WTC11 (cell line): ENCODE measurements at regions not wholly inside any gene's neighbourhood (a gene's known extent, or its start where the extent isn't known, plus 50 kb on each side); places are given as distances from the start of the nearest gene placed in this dataset.
"Not testable (repeated sequence)": the region's sequence is repeated elsewhere in the genome, so short reads cannot be mapped to it uniquely, and the experiment has no call there.

Experiments used
- ATAC-seq: fragments of 200-7000 bp; cut with Tn5 transposase; 2 replicates; pipeline ENCODE4 v1.10.0; 2021; ENCODE audit warnings: mild to moderate bottlenecking, moderate library complexity
- CTCF ChIA-PET: fragments of 300-600 bp; sonication (Branson Sonifier 250); formaldehyde crosslinking; loops from one replicate; lab custom pipeline; 2021; ENCODE audit warnings: antibody characterized with exemption; lab: Charles Lee
- POLR2A ChIA-PET: fragments of 350-600 bp; sonication (Branson Sonifier 250); formaldehyde crosslinking; loops from one replicate; lab custom pipeline; 2021; ENCODE audit warnings: antibody characterized with exemption; lab: Charles Lee
- DNase-seq: peaks from one replicate; pipeline ENCODE4 v3.0.0; 2021; ENCODE audit warnings: low spot score
- H3K27ac Mint-ChIP-seq: 2 replicates; pipeline ENCODE4 v1.8.0; 2021; ENCODE audit warnings: mixed read lengths
- H3K27me3 Mint-ChIP-seq: 2 replicates; pipeline ENCODE4 v1.8.0; 2021; ENCODE audit warnings: low read depth, mild to moderate bottlenecking, moderate library complexity, mixed read lengths
- H3K36me3 Mint-ChIP-seq: 2 replicates; pipeline ENCODE4 v1.8.0; 2021; ENCODE audit warnings: mixed read lengths
- H3K4me1 Mint-ChIP-seq: 2 replicates; pipeline ENCODE4 v1.8.0; 2022; ENCODE audit warnings: mixed read lengths
- H3K4me3 Mint-ChIP-seq: 2 replicates; pipeline ENCODE4 v1.8.0; 2021; ENCODE audit warnings: mild to moderate bottlenecking, moderate library complexity, mixed read lengths
- H3K9me3 Mint-ChIP-seq: 2 replicates; pipeline ENCODE4 v1.8.0; 2021; ENCODE audit warnings: mixed read lengths
- CTCF ChIP-seq: fragments of 200-600 bp; IDR thresholded peaks from 2 replicates; pipeline ENCODE4 v1.8.0; 2022; ENCODE audit warnings: antibody characterized with exemption
- EMX1 ChIP-seq: fragments of 250-450 bp; sonication (Bioruptor Pico); IDR thresholded peaks from 2 replicates; pipeline ENCODE4 v1.8.0; 2021; ENCODE audit warnings: mild to moderate bottlenecking
- ESRRA ChIP-seq: sonication (generic); formaldehyde crosslinking; IDR thresholded peaks from 2 replicates; pipeline ENCODE4 v1.8.1; 2022; ENCODE audit warnings: mild to moderate bottlenecking, missing genetic modification reagents, borderline replicate concordance
- FOXJ3 ChIP-seq: sonication (generic); formaldehyde crosslinking; IDR thresholded peaks from 2 replicates; pipeline ENCODE4 v1.9.0; 2021; ENCODE audit warnings: missing genetic modification reagents, mild to moderate bottlenecking, borderline replicate concordance
- MYBL2 ChIP-seq: sonication (generic); formaldehyde crosslinking; IDR thresholded peaks from 2 replicates; pipeline ENCODE4 v1.8.1; 2023; ENCODE audit warnings: mild to moderate bottlenecking, moderate library complexity, missing genetic modification reagents
- NR2C2 ChIP-seq: sonication (generic); formaldehyde crosslinking; IDR thresholded peaks from 2 replicates; pipeline ENCODE4 v1.8.0; 2022; ENCODE audit warnings: mild to moderate bottlenecking, missing genetic modification reagents
- SMAD3 ChIP-seq: sonication (generic); formaldehyde crosslinking; IDR thresholded peaks from 2 replicates; pipeline ENCODE4 v1.8.0; 2022; ENCODE audit warnings: missing genetic modification reagents, mild to moderate bottlenecking, borderline replicate concordance
- TCF7 ChIP-seq: sonication (generic); formaldehyde crosslinking; IDR thresholded peaks from 2 replicates; pipeline ENCODE4 v1.8.0; 2022; ENCODE audit warnings: mild to moderate bottlenecking, low read depth, missing genetic modification reagents, moderate library complexity
- TEAD1 ChIP-seq: sonication (generic); formaldehyde crosslinking; IDR thresholded peaks from 2 replicates; pipeline ENCODE4 v1.8.0; 2022; ENCODE audit warnings: mild to moderate bottlenecking, missing genetic modification reagents
- ZNF138 ChIP-seq: sonication (generic); formaldehyde crosslinking; conservative IDR thresholded peaks from 2 replicates; pipeline ENCODE4 v1.8.1; 2022; ENCODE audit warnings: mild to moderate bottlenecking, moderate library complexity, missing genetic modification reagents
- TF ChIP-seq, protein P1 (sequence below): sonication (generic); formaldehyde crosslinking; IDR thresholded peaks from 2 replicates; pipeline ENCODE4 v1.8.0; 2023; ENCODE audit warnings: mild to moderate bottlenecking, missing genetic modification reagents
- TF ChIP-seq, protein P2 (sequence below): sonication (generic); formaldehyde crosslinking; IDR thresholded peaks from 2 replicates; pipeline ENCODE4 v1.8.1; 2023; ENCODE audit warnings: mild to moderate bottlenecking, missing genetic modification reagents
- TF ChIP-seq, protein P3 (sequence below): fragments of 250-450 bp; sonication (Bioruptor Pico); IDR thresholded peaks from 2 replicates; pipeline ENCODE4 v1.9.0; 2021; ENCODE audit warnings: mild to moderate bottlenecking

GRCh38 chr14:106179761-106180160, 653.4 kb downstream of the TMEM121 start (continued):
- no peak for TF ChIP-seq ZNF138

GRCh38 chr14:106184771-106185170, 658.4 kb downstream of the TMEM121 start:
- H3K4me1 Mint-ChIP-seq, H3K27ac Mint-ChIP-seq, H3K4me3 Mint-ChIP-seq, DNase-seq, POLR2A ChIA-PET, CTCF ChIA-PET, H3K27me3 Mint-ChIP-seq, ATAC-seq: not testable (repeated sequence)
- H3K9me3 Mint-ChIP-seq, result peaks cover 97% of the 10 kb centered on the region
- H3K36me3 Mint-ChIP-seq, result peaks cover 78% of the 10 kb centered on the region

DNA sequence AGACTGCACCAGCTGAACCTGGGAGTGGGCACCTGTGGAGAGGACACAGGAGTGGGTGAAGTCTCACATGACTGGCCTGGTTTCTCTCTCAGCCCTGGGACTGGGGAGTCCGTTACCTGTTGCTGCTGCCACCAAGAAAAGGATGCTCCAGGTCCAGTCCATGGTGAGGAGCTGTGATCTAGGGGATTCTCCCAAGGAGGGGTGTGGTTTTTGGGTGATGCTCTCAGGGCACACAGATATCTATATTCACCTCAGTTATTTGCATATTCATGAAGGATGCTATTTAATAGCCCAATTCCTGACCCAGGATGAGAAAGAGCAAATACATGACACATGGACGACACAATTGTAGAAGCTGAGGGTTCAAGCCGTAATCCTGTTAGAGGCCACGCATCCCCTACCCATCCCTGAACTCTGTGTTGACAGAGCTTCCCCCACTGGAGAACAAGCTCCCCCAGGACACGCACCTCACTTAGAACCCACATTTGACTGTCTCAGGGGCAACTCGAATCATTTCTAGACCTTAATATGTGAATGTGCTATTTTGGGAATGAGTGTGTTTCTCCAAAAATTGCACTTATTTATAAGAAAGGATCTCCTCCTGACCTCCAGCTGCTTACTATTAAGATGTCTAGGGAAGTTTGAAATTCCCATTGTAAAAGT, 658.9 kb downstream of the TMEM121 start:
- CTCF ChIA-PET, DNase-seq, H3K4me1 Mint-ChIP-seq, ATAC-seq, H3K4me3 Mint-ChIP-seq, H3K27ac Mint-ChIP-seq, POLR2A ChIA-PET, H3K27me3 Mint-ChIP-seq: not testable (repeated sequence)
- H3K36me3 Mint-ChIP-seq, result peaks cover 77% of the 10 kb centered on the region
- H3K9me3 Mint-ChIP-seq, result peaks cover 97% of the 10 kb centered on the region

- no peaks in the 10 kb centered on the region for H3K4me1 Mint-ChIP-seq
- no peak overlapping the region for H3K27ac Mint-ChIP-seq
- H3K4me3 Mint-ChIP-seq, result no peak overlapping the region
- CTCF ChIA-PET, result no interaction called here
- H3K36me3 Mint-ChIP-seq, result peaks cover 71% of the 10 kb centered on the region
- ATAC-seq (no peak), DNase-seq (no peak)
- H3K9me3 Mint-ChIP-seq, result peaks cover 93% of the 10 kb centered on the region
- no peaks in the 10 kb centered on the region; the same call in 1 of the 2 replicates for H3K27me3 Mint-ChIP-seq
- no peak for TF ChIP-seq FOXJ3 (CRISPR knock-in tag)
- TF ChIP-seq EMX1 (CRISPR knock-in tag), result no peak
- TF ChIP-seq NR2C2 (CRISPR knock-in tag), result no peak
- TF ChIP-seq, protein P1, sequence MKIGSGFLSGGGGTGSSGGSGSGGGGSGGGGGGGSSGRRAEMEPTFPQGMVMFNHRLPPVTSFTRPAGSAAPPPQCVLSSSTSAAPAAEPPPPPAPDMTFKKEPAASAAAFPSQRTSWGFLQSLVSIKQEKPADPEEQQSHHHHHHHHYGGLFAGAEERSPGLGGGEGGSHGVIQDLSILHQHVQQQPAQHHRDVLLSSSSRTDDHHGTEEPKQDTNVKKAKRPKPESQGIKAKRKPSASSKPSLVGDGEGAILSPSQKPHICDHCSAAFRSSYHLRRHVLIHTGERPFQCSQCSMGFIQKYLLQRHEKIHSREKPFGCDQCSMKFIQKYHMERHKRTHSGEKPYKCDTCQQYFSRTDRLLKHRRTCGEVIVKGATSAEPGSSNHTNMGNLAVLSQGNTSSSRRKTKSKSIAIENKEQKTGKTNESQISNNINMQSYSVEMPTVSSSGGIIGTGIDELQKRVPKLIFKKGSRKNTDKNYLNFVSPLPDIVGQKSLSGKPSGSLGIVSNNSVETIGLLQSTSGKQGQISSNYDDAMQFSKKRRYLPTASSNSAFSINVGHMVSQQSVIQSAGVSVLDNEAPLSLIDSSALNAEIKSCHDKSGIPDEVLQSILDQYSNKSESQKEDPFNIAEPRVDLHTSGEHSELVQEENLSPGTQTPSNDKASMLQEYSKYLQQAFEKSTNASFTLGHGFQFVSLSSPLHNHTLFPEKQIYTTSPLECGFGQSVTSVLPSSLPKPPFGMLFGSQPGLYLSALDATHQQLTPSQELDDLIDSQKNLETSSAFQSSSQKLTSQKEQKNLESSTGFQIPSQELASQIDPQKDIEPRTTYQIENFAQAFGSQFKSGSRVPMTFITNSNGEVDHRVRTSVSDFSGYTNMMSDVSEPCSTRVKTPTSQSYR, result no peak
- no peak for TF ChIP-seq CTCF
- TF ChIP-seq TCF7 (CRISPR knock-in tag), result no peak
- TF ChIP-seq, all 79 proteins: peak for 0
- POLR2A ChIA-PET, result no interaction called here
These were observed 659.5 kb downstream of the TMEM121 start for GRCh38 chr14:106185837-106186233.

- ATAC-seq (no peak), DNase-seq (no peak)
- Mint-ChIP-seq H3K9me3 (peaks cover 93% of the 10 kb centered on the region), H3K4me1 (no peaks in the 10 kb centered on the region), H3K36me3 (peaks cover 72% of the 10 kb centered on the region), H3K4me3 (no peak overlapping the region), H3K27ac (no peak overlapping the region), H3K27me3 (no peaks in the 10 kb centered on the region; the same call in 1 of the 2 replicates)
- POLR2A ChIA-PET, result no interaction called here
- CTCF ChIA-PET, result no interaction called here
- TF ChIP-seq CTCF (no peak), TEAD1 (CRISPR knock-in tag) (no peak), ESRRA (CRISPR knock-in tag) (no peak), SMAD3 (CRISPR knock-in tag) (no peak), MYBL2 (CRISPR knock-in tag) (no peak)
- TF ChIP-seq, protein P2, sequence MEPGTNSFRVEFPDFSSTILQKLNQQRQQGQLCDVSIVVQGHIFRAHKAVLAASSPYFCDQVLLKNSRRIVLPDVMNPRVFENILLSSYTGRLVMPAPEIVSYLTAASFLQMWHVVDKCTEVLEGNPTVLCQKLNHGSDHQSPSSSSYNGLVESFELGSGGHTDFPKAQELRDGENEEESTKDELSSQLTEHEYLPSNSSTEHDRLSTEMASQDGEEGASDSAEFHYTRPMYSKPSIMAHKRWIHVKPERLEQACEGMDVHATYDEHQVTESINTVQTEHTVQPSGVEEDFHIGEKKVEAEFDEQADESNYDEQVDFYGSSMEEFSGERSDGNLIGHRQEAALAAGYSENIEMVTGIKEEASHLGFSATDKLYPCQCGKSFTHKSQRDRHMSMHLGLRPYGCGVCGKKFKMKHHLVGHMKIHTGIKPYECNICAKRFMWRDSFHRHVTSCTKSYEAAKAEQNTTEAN, result no peak
- TF ChIP-seq, protein P3, sequence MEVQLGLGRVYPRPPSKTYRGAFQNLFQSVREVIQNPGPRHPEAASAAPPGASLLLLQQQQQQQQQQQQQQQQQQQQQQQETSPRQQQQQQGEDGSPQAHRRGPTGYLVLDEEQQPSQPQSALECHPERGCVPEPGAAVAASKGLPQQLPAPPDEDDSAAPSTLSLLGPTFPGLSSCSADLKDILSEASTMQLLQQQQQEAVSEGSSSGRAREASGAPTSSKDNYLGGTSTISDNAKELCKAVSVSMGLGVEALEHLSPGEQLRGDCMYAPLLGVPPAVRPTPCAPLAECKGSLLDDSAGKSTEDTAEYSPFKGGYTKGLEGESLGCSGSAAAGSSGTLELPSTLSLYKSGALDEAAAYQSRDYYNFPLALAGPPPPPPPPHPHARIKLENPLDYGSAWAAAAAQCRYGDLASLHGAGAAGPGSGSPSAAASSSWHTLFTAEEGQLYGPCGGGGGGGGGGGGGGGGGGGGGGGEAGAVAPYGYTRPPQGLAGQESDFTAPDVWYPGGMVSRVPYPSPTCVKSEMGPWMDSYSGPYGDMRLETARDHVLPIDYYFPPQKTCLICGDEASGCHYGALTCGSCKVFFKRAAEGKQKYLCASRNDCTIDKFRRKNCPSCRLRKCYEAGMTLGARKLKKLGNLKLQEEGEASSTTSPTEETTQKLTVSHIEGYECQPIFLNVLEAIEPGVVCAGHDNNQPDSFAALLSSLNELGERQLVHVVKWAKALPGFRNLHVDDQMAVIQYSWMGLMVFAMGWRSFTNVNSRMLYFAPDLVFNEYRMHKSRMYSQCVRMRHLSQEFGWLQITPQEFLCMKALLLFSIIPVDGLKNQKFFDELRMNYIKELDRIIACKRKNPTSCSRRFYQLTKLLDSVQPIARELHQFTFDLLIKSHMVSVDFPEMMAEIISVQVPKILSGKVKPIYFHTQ (CRISPR knock-in tag), result no peak
These were observed 660.8 kb downstream of the TMEM121 start for GRCh38 chr14:106187216-106187615.
